NCI-H2029 (cell line): ENCODE measurements at regions not wholly inside any gene's neighbourhood (a gene's known extent, or its start where the extent isn't known, plus 50 kb on each side); places are given as distances from the start of the nearest gene placed in this dataset.
"Not testable (repeated sequence)": the region's sequence is repeated elsewhere in the genome, so short reads cannot be mapped to it uniquely, and the experiment has no call there.

Source experiments
- DNase-seq: peaks from one replicate; lab custom pipeline; 2025; lab: John Stamatoyannopoulos, UW

DNA sequence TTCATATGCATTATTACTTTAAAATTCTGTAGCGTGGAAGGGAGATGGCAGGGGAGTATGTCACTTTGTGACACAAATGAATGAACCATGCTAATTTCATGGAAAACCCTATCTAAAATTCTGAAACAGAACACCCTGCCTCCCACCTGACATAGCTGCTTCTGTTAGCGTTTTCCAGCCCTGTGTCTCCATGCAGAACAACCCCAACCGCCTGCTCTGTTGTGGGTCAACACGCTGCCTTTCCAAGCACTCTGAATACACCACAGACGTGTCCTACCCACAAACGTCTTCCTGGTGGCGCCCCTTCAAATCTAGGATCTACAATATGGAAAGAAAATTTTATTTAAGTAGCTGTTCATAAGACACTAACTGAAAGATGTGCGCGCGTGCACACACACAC lies 238.6 kb downstream of the TRIML1 start:
- no peak for DNase-seq

DNA sequence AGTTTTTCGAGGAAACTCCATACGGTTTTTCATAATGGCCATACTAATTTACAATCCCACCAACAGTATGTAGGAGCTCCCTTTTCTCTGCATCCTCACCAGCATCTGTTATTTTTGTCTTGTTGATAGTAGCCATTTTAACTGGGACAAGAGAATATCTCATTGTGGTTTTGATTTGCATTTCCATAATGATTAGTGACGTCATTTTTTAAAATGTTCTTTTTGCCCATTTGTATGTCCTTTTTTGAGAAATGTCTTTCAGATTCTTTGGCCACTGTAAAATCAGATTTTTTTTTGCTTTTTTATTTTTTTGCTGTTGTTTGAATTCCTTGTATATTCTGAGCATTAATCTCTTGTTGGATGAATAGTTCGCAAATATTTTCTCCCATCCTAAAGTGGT lies 243.9 kb downstream of the TRIML1 start:
- DNase-seq, result no peak

DNA sequence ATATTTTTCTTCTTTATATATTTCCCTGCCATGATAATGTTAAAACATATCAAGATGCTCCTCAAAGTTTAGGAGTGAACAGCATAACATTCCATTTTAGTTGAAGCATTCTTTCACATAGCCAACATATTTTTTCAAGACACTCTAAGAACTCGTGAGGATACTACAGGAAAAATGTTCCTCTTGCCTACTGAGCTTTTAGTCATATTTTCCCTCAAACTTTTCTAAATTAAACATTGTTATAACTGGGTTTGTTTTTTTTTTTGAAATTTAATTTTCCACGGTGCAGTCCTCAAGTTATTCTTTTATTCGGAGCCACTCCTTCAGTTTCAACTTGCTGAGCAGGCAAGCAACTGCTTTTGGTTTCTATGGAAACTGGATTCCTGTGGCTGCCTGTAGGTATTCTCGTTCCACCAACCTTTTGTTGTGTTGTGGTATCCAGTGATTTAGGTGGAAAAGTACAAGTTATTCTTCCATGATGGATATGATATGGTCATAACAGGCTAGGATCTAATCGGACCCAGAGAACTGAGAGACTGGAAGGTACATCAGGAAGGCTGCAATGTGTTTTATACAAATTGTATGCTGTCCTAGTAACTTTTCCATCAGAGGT lies 248.0 kb downstream of the TRIML1 start:
- DNase-seq, result no peak

DNA sequence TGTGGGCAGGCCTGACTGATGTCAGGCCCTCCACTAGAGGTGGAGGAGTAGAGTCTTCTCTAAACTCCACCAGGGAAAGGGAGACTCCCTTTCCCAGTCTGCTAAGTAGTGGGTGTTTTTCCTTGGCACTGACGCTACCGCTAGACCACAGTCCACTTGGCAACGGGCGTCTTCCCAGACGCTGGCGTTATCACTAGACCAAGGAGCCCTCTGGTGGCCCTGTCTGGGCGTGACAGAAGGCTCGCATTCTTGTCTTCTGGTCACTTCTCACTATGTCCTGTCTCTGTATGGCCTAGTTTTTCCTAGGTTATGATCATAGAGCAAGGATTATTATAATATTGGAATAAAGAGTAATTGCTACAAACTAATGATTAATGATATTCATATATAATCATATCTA lies 252.1 kb downstream of the TRIML1 start:
- not testable (repeated sequence) for DNase-seq

DNA sequence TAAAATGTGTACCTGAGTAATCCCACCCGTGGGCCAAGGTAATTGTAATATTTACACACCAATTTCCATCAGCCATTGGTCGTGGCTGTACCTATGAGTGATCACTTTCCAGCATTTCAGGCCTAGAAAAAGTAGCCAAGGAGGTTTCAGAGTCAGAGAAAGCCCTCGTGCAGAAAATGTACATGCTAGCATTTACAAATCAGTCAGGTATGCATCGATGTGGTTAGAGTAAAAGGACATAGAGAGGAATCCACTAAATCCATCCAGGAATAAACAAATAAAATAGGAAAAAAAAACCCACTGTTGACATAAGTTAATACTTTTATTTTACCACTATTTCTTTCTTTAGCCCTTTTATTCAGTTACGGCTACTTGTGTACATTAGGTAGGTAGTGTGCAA lies 256.8 kb downstream of the TRIML1 start:
- DNase-seq, result no peak

DNA sequence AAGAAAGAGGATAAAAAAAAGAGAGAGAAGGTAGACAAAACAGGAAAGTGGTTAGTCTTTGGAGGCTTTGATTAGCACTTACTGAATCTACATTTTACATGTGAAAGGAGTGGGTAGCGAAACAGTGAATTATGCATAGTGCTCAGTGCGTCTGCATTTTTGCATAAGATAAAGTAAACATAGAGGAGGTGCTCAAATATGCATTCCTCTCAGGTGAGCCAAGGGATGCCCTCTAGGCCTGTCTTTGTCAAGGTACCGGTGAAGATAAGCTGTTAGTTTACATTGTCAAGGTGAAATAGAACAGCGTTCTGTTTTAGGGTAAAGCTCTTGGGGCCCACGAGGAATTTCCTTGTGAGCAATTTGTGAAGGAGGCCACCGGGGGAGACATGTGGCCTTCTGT lies 260.6 kb downstream of the TRIML1 start:
- DNase-seq, result no peak

DNA sequence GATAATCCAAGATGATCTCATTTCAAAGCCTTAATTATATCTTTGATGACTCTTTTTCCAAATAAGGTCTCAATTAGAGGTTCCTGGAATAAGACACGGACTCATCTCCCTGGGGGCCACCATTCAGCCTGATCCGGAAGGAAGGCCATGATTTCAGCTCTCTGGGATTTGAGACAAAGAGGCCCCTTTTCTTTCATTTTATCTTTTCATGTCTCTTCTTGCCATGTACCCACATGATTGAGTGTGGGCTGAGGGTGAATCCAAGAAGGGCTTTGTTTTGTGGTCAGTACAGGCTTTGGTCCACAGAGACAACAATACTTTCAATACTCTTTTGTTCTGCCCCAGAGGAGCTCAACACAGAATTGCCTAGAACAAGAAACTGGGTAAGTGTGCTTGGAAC lies 261.2 kb downstream of the TRIML1 start:
- no peak for DNase-seq

DNA sequence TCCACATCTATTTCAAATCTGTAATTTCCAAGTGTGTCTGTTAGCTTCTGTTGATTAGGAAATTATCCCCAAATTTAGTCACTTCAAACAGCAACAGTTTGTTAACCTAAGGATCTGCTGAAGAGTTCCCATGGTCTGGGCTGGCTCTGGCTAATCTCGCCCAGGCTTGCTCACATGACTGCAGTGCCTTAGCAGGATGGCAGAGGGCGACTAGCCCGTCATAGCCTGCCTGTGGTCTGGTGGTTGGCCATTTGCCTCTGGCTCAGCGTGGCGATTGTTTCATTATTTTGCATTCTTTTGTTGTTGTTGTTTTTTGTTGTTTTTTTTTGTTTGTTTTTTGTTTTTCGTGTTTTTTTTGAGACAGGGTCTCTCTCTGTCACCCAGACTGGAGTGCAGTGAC lies 264.0 kb downstream of the TRIML1 start:
- no peak for DNase-seq

DNA sequence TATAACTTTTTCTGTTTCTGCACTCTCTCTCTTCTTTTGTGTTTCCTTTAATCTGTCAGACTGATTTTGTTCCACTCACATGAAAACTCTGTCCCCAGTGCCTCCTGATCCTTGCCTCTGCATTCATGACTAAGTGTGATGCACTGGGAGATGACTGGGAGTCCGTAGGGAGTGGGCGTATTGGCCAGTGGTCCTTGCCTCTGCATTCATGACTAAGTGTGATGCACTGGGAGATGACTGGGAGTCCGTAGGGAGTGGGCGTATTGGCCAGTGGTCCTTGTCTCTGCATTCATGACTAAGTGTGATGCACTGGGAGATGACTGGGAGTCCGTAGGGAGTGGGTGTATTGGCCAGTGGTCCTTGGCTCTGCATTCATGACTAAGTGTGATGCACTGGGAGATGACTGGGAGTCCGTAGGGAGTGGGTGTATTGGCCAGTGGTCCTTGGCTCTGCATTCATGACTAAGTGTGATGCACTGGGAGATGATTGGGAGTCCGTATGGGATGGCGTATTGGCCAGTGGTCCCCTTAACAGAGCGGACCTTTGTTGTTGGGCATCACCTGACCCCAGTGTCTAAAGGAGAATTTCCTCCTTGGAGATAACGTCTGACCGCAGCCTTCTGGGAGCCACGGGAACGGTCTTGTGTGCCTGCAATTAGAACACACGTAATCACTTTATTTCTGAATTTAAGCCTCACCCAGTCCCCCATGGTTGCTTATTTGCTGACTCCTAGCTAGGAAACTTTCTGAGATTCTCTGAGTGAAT lies 266.0 kb downstream of the TRIML1 start:
- DNase-seq, result not testable (repeated sequence)

DNA sequence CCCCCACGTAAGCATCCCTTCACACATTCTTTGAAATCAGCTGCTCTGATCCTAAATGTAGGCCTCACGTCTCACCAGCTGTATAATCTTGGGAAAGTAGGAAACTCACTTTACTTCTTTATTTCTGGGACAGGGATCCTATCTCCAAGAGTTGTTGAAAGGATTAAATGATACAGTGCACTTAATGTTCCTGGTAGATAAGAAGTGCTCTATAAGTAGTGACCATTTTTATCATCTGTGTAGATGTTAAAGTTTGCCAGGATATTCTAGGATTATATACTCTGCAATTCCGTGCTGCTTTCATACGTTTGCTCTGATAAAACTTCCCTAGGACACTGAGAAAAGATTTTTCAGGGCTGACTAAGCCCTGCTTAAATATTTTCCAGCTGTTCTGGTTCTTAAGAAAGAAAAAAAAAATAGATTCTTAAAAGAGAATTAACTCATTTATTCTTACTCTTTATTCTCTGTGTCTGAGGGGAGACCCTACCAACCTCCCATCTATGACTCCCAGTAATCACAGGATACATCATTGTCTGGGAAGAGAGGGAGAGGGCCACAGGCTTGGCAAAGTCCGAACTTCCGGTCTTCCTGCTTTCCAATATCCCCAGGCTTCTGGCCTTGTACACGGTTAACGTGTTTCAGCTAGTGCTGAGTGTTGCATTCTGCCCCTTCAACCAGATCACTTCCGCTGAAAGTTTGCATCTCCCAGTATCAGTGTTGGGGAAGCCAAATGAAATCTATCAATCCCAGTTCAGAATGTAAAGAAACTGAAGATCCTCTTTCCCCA lies 269.2 kb downstream of the TRIML1 start:
- DNase-seq, result no peak

DNA sequence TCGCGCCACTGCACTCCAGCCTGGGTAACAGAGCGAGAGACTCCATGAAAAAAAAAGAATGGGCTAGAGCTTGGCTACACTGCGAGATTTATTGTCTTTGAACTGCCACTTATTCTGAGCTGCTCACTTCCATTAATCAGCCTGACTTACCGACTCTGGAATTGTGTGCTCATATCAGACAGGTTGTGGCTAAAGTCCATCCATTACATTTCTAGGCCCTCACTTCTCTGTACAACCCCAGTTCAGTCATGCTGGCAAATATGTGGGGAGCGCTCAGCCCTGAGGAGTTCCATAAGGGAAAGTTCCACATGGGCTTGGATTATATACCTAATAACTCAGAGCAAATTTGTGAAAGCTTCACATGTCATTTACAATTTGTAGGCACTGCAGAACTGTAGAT lies 270.6 kb downstream of the TRIML1 start:
- no peak for DNase-seq

DNA sequence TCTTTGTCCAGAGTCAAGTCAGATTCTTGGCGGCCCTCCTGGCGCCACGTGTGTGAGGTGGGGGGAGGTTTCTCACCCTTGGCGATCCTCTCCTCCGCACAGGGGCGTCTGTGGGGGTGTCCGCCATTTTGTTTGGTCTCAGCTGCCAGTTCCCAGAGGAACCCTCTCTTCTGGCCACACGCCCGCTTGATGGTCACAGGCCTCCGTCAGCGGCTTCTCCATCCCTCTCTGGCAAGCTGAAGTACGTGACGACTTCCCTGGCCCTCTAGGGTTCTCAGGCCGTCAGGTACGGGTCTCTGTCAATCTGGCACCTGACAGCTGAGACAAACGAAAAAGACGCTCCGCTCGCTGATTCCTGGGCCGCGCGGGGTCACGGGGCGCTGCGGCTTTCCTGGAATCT lies 272.6 kb downstream of the TRIML1 start:
- DNase-seq, result no peak

DNA sequence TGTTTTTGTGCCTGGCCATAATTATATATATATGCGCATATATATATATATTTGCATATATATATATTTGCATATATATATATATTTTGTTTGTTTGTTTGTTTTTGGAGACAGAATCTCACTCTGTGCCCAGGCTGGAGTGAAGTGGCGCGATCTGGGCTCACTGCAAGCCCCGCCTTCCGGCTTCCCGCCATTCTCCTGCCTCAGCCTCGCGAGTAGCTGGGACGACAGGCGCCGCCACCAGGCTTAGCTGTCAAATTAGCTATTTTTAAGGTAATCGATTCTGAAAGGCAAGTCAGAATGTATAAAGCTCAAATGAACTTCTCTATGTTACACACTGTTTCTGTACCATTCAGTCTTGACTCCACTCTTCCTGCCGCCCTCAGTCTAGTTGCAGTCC lies 273.3 kb downstream of the TRIML1 start:
- DNase-seq, result no peak

DNA sequence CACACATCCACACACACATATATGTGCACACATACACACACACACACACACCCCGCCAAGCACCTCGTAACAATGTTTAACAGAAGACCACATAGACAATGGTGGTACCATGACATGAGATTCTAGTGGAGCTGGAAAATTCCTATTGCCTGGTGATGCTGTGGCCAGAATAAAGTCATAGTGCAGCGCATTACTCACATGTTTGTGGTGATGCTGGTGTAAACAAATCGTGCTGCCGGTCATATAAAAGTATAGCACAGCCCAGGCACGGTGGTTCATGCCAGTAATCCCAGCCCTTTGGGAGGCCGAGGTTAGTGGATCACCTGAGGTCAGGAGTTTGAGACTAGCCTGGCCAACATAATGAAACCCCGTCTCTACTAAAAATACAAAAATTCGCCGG lies 275.2 kb downstream of the TRIML1 start:
- DNase-seq, result no peak

DNA sequence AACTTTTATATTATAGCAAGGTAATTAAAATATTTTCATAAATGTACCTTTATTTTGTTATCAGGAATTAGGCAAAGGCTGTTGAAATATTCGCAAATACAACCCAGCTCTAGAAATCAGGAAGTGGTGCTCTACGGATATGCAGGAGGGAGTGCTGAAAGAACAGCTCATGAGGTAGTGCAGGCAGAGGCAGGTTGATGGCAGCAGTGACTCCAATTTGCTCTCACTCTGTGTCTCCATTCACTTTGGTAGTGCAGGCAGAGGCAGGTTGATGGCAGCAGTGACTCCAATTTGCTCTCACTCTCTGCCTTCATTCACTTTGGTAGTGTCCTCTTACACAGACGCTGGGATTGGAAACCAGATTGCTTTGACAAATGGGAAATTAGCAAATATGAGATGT lies 277.9 kb downstream of the TRIML1 start:
- peak; percentile 59 for DNase-seq

DNA sequence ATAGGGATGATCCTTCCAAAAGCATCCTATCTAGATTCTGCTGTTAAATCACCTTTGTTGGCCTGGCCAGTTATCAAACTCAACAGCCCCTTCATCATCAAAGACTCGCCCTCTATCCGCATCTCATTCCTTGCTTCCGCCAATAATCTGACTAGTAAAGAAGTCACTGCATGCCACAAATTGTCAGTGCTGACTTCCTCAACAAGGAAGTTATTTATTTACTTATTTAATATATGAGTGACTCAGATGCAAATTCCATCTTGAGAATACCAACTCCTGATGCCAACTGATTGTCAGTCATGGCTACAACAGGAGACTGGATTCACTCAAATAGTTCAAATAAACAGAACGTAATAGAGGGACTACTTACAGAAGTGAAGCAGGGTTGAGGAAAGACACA lies 283.8 kb downstream of the TRIML1 start:
- DNase-seq, result no peak

DNA sequence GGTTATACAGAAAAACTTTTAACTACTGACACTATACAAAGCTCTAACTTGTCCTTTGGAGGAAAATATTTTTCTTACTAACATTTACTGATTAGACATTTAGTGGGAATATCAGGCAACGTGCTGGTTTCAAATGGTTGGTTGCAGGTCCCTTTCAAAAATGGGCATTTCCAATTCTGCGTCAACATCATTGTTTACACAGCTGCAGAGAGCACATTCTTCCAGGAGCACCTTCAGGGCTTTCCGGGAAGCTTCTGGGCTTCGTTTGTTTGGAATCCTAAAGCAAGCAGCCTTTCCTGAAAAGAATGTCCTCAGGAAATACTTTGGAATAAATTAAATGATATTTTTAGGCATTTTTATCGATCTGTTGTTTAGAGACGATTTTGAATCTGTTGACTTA lies 289.7 kb downstream of the TRIML1 start:
- DNase-seq, result peak; percentile 48

DNA sequence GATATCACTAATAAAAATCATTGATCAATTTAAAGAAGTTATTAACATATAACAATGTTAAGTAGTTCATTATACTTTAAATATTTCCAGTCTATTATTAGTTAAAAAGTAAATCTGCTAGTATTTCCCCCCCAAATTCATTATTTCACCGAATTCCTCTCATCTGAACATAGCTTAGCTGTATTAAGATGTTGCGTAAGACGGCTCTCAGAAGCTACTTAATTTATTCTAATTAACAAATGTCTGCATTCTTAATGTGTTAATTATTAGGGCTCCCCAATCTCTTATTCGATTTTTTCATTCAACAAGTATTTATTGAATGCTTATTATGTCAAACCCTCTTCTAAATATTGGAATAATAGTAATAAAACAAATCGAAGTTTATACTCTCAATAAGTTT lies 290.7 kb downstream of the TRIML1 start:
- DNase-seq, result no peak

DNA sequence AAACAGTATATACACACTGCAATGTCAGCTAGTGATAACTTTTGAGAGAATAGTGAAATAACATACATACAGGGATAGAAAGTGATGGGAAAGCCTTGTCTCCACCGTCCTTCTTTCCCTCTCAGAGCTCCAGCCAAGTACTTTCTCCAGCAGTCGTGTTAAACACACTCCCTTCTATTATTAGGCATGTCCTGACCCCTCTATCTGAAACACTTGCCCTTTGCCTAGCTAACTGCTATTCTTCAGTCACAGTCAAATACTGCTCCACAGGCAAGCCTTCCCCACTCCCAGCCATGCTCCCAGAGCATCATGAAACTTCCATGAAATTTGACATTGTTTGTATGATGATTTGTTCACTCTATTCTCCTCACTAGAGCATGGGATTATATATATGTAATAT lies 291.1 kb downstream of the TRIML1 start:
- DNase-seq, result no peak

DNA sequence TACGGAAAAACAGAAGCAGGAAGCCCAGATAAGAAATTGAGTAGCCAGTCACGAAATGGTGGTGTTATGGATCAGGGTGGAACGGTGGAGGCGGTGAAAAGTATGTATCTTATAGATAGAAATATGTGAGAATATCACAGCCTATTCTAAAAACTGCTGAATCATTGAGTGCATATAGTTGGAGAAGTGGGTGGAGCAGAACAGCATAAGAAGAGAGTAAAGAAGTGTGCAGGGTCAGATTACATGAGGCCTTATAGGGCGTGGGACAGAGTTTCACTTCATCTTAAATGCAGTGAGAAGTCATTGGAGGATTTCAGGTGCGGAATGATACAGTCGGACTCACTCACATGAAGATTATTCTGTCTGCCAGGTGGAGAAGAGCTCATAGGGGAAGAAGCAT lies 293.1 kb downstream of the TRIML1 start:
- DNase-seq, result no peak

DNA sequence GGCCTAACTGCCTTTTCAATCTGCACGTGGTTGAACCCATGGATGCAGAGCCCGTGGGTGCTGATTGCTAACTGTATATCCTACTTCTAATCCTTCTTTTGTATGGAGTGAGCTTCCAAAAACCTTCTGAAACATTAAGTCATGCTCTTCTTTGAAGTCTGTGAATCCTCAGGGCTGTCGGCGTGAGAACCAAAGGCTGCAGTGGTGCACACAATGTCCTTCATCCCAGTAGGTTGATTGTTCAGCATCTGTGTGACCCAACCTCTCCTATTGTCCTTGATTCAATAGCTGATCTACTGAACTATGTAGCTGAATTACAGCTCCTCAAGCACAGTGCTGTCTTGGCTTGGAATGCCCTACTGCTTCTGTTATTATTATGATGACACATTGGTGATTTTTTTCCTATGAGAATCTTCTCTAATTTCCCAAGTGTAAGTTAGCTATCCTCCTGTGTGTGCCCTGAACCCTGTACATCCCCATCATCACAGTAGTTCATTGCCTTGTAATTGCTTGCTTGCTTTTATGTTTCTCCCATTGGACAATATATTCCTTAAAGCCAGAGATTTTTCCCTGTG lies 294.6 kb downstream of the TRIML1 start:
- no peak for DNase-seq

DNA sequence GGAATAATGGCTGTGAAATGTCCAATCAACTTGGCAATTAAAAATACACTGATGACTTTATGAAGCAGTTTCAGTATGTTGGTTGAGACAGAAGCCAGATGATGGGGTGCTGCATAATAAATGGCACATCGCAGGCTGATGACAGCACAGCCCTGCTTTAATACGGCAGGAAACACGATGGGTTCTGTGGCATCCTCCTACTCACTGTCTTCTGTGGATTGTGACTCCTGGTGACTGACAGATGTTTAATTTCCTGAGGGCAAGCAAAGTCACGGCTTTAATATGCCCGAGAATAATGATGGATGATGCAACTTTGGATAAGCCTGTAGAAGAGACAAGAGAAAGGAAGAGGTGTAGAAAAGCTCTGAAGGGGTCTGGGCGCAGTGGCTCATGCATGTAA lies 295.4 kb downstream of the TRIML1 start:
- DNase-seq, result no peak

DNA sequence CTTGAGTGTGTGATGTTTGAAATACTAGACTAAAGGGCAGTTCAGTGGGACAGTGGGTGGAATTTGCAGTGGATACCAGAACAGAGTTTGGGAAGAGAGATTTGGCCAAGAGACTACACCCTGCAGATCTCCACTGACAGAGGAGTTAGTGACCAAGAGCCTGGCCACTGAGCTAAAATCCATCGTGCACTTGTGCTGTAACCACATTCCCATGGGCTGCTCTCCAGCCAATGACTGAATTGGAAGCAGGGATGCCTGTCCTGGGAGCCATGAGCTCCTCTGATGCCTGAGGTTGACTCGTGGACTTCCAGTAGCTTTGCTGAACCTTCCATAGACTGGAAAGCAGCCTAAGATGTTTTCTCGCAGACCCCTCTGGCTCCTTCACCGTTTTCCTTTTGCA lies 296.1 kb downstream of the TRIML1 start:
- no peak for DNase-seq
